GM12801 (cell line): ENCODE measurements at regions not wholly inside any gene's neighbourhood (a gene's known extent, or its start where the extent isn't known, plus 50 kb on each side); places are given as distances from the start of the nearest gene placed in this dataset.

Experiments
- CTCF ChIP-seq: IDR thresholded peaks from one replicate; pipeline ENCODE4 v1.5.1; 2011; ENCODE audit warnings: control low read depth; ENCODE audit not compliant: insufficient read length; ENCODE audit errors: extremely low read depth

GRCh38 chr1:222066539-222066938 lies 324.6 kb upstream of the DUSP10 start:
- no peak for TF ChIP-seq CTCF

GRCh38 chr1:222065234-222065633 lies 323.3 kb upstream of the DUSP10 start:
- TF ChIP-seq CTCF, result no peak

- no peak for TF ChIP-seq CTCF
Measured at GRCh38 chr1:222064388-222065211, 322.7 kb upstream of the DUSP10 start.

GRCh38 chr1:222062640-222063039 lies 320.8 kb upstream of the DUSP10 start:
- TF ChIP-seq CTCF, result no peak

GRCh38 chr1:222061711-222062359 lies 319.9 kb upstream of the DUSP10 start:
- no peak for TF ChIP-seq CTCF

- no peak for TF ChIP-seq CTCF
Measured at GRCh38 chr1:222060210-222060916, 318.5 kb upstream of the DUSP10 start.

GRCh38 chr1:222058249-222058648 lies 316.4 kb upstream of the DUSP10 start:
- TF ChIP-seq CTCF, result no peak
